NT2/D1 (cell line): ENCODE measurements at regions not wholly inside any gene's neighbourhood (a gene's known extent, or its start where the extent isn't known, plus 50 kb on each side); places are given as distances from the start of the nearest gene placed in this dataset.

ENCODE experiments used
- DNase-seq: peaks from one replicate; pipeline ENCODE4 v3.0.0-alpha.2; 2011; ENCODE audit warnings: low read depth, low spot score
- H3K27me3 ChIP-seq: 2 replicates; pipeline ENCODE4 v1.6.0; 2011; ENCODE audit warnings: mild to moderate bottlenecking; ENCODE audit not compliant: insufficient read length, insufficient read depth
- H3K36me3 ChIP-seq: 2 replicates; pipeline ENCODE4 v1.6.1; 2011; ENCODE audit warnings: mild to moderate bottlenecking, low read length, mixed read lengths; ENCODE audit not compliant: insufficient read depth, insufficient read length
- H3K4me1 ChIP-seq: 2 replicates; pipeline ENCODE4 v1.5.1; 2011; ENCODE audit not compliant: insufficient read depth, insufficient read length
- H3K4me3 ChIP-seq: 2 replicates; pipeline ENCODE4 v1.5.1; 2011; ENCODE audit warnings: low read depth; ENCODE audit not compliant: insufficient read length
- H3K9ac ChIP-seq: 2 replicates; pipeline ENCODE4 v1.6.0; 2011; ENCODE audit warnings: low read depth; ENCODE audit not compliant: insufficient read length
- H3K9me3 ChIP-seq: 2 replicates; pipeline ENCODE4 v1.5.1; 2011; ENCODE audit warnings: mild to moderate bottlenecking, low read length; ENCODE audit not compliant: insufficient read depth
- SUZ12 ChIP-seq: IDR thresholded peaks from 2 replicates; pipeline ENCODE4 v1.6.1; 2011; ENCODE audit not compliant: insufficient read length, insufficient read depth; ENCODE audit errors: extremely low read depth
- YY1 ChIP-seq: IDR thresholded peaks from 2 replicates; pipeline ENCODE4 v1.6.1; 2011; ENCODE audit not compliant: insufficient read length, insufficient read depth
- ZNF274 ChIP-seq: IDR thresholded peaks from 2 replicates; pipeline ENCODE4 v1.6.1; 2011; ENCODE audit warnings: mild to moderate bottlenecking, low read depth, low read length

DNA sequence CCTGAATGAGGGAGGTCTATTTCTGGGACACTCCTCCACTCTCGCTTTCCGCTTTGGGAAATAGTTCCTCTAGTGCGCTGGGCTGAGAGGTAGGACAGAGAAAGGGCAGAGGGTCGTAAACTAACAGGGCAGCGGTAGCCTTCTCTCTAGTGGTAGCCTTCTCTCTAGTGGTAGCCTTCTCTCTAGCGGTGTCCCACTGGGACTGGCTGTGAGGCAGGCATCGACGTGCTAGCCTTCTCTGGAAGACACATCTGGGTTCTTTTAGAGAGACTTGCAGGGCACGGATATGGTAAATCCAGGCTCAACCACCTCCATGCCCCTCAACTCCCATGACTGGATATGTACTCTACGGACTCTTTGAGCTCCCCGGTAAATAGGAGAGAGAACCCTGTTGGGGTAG lies 74.7 kb upstream of the SLC22A16 start:
- no peak for TF ChIP-seq YY1
- TF ChIP-seq SUZ12: no peak
- no peak for TF ChIP-seq ZNF274
- no peak overlapping the region for H3K9ac ChIP-seq
- no peak for DNase-seq
- no peaks in the 10 kb centered on the region for H3K27me3 ChIP-seq
- H3K4me1 ChIP-seq: peaks cover 2% of the 10 kb centered on the region
- H3K36me3 ChIP-seq: no peaks in the 10 kb centered on the region
- H3K9me3 ChIP-seq: peaks cover 22% of the 10 kb centered on the region
- no peak overlapping the region for H3K4me3 ChIP-seq

DNA sequence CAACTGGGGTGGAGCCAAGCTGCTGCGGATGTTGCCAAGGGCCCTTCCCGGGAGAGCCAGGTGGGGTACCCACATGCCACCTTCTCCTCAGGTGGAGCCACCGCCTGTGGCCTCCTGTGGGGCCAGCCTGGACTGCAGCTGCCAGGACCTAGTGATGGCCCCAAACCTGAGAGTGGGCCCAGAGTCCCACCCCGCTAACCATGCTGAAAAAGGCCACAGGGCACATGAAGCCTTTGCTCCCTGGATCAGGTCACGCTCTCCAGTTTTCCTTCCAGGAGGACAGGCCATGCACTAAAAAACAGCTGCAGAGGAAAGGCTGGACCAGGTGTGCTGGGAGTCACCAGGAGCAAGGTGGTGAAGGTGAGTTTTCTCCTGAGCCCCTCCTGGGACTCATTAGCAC lies 73.9 kb upstream of the SLC22A16 start:
- H3K36me3 ChIP-seq: no peaks in the 10 kb centered on the region
- H3K4me3 ChIP-seq: no peak overlapping the region
- H3K9ac ChIP-seq: no peak overlapping the region
- no peak for DNase-seq
- TF ChIP-seq ZNF274 (no peak), SUZ12 (no peak), YY1 (no peak)
- H3K27me3 ChIP-seq: no peaks in the 10 kb centered on the region
- H3K9me3 ChIP-seq: peaks cover 22% of the 10 kb centered on the region
- peaks cover 2% of the 10 kb centered on the region for H3K4me1 ChIP-seq

DNA sequence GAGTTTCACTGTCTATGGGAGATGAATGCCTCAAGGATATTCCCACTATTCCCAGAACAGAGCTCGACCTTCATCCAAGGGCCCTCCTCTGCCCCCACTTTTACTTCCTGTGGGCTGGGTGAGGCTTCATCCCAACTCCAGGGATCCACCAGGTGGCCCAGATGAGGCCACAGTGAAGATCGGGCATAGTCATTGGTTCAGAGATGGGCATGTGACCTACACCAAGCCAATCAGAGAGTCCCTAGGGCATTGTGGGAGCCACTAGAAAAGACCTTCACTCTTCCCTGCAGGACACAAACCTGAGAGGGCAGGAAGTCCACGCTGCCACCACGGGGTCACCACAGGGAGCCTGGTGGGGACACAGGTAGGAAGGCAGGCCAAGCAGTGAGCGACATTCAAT lies 72.9 kb upstream of the SLC22A16 start:
- H3K9me3 ChIP-seq: peaks cover 22% of the 10 kb centered on the region
- no peak overlapping the region for H3K9ac ChIP-seq
- H3K27me3 ChIP-seq: no peaks in the 10 kb centered on the region
- H3K4me1 ChIP-seq: peaks cover 2% of the 10 kb centered on the region
- DNase-seq: no peak
- no peak overlapping the region for H3K4me3 ChIP-seq
- H3K36me3 ChIP-seq: no peaks in the 10 kb centered on the region
- no peak for TF ChIP-seq SUZ12
- TF ChIP-seq ZNF274: no peak
- TF ChIP-seq YY1: no peak

DNA sequence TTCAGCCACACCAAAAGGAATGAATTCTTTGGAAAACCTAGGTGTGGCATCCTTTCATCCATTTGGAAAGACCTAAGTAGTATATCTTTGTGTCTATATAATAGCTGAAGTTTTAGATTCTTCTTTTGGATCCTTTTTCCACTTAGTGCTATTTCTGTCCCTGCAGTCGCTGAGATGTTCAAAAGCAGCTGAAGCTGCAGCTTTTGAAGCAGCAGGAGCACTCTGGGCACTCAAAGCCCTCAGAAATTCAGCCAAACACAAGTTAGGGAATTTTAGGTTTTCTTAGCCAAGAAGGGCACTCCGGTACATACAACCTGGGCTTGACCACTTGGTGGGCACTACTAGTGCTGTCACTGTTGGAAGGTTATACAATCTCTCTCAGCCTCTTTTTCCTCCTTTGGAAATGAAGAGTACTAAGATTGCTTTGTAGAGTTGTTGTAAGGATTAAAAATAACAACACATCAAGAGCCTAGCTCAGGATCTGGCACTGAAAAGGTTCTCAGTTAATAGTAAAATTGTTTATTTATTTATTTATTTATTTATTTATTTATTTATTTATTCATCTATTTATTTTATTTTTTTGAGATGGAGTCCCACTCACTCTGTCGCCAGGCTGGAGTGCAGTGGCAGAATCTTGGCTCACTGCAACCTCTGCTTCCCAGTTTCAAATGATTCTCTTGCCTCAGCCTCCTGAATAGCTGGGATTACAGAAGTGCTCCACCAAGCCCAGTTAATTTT lies 71.9 kb upstream of the SLC22A16 start:
- H3K27me3 ChIP-seq: no peaks in the 10 kb centered on the region
- DNase-seq: no peak
- H3K36me3 ChIP-seq: no peaks in the 10 kb centered on the region
- H3K9me3 ChIP-seq: peaks cover 22% of the 10 kb centered on the region
- no peak overlapping the region for H3K4me3 ChIP-seq
- TF ChIP-seq SUZ12 (no peak), ZNF274 (no peak)
- H3K9ac ChIP-seq: no peak overlapping the region
- peaks cover 2% of the 10 kb centered on the region for H3K4me1 ChIP-seq

DNA sequence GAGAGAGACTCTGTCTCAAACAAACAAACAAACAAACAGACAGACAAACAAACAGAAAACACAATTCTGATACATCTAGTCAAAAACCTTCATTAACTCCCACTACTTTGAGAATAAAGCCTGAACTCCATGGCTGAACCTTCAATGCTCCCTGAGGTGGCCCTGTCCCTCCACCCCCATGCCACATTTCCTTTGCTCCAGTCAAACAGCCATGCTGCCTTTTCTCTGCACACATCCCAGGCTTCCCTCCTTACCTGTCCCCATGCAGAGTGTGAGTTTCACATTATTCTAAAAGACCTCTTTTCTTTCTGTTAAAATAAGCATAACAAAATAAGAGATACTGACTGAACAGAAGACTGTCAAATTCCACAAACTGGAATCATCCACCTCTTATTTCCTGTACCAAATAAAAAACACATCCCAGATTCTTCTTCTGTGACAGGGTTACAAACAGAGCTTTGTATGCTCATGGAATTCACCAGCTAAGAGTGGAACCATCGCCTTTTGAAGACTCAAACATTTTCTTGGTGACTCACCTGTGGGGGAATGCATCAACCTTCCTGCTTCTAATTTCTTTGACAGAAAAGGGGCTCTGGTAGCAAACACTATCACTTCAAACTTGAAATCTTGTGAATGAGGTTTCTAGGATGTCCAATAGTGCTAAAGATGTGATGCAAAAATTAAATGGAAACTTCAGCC lies 71.0 kb upstream of the SLC22A16 start:
- Histone ChIP-seq H3K36me3 (no peaks in the 10 kb centered on the region), H3K4me3 (no peak overlapping the region), H3K27me3 (no peaks in the 10 kb centered on the region), H3K9me3 (peaks cover 19% of the 10 kb centered on the region), H3K4me1 (peaks cover 9% of the 10 kb centered on the region), H3K9ac (no peak overlapping the region)
- DNase-seq: no peak
- TF ChIP-seq YY1: no peak
- no peak for TF ChIP-seq ZNF274
- no peak for TF ChIP-seq SUZ12

DNA sequence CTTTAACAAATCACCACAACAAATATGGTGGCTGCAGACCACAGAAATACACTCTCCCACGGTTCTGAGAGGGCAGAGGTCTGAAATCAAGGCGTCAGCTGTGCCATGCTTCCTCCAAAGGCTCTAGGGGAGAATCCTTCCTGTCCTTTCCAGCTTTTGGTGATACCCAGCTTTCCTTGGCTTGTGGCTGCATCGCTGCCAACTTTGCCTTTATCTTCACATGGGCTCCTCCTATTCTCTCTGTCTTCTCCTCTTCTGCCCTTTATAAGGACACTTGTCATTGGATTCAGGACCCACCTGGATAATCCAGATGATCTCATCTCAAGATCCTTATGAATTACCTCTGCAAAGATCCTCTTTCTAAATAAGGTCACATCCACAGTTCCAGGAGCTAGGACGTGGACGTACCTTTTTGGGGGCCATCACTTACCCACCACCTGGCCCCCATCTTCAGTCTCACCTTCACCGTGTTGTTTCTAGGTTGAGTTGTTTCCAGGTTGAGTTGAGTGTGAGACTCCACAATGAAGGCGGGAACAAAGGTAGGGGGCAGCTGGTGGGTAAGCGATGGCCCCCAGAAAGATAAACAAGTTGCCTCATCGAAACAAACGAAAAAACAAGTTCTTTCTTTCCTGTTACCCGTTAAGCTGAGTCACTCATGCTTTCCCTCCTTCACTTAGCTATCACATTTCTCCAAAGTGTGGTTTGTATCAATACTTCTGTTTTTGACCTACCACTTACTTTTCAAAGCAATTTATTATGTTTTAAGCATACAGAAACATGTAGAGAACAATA lies 68.9 kb upstream of the SLC22A16 start:
- Histone ChIP-seq H3K9me3 (peaks cover 5% of the 10 kb centered on the region; the same call in 1 of the 2 replicates), H3K4me3 (no peak overlapping the region), H3K27me3 (no peaks in the 10 kb centered on the region), H3K4me1 (peaks cover 9% of the 10 kb centered on the region), H3K9ac (no peak overlapping the region), H3K36me3 (no peaks in the 10 kb centered on the region)
- DNase-seq: no peak
- TF ChIP-seq SUZ12: no peak
- TF ChIP-seq YY1: no peak
- TF ChIP-seq ZNF274: no peak

DNA sequence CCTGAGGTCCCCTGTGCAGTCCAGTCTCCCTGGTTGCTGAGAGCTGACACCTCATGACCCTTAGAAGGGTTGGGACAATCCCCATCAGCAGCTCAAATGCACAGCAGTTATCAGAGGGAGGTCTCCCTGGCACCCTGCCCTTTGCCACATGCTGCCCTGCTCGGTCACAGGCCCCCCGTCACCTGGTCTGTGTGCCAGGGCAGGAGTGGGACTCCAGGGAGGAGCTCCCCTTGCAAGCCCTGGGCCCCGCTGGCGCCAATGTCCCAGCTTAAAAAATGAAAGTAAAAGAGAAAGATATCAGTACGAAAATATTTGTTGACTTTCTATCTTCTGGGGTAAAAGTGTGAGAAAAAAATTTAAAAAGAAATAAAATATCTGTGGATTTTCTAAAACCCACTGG lies 68.1 kb upstream of the SLC22A16 start:
- Histone ChIP-seq H3K9me3 (peaks cover 5% of the 10 kb centered on the region; the same call in 1 of the 2 replicates), H3K36me3 (no peaks in the 10 kb centered on the region), H3K4me3 (no peak overlapping the region), H3K9ac (no peak overlapping the region), H3K4me1 (peaks cover 9% of the 10 kb centered on the region), H3K27me3 (no peaks in the 10 kb centered on the region)
- no peak for DNase-seq
- TF ChIP-seq SUZ12: no peak
- no peak for TF ChIP-seq ZNF274
- TF ChIP-seq YY1: no peak
